GM12878 (cell line): ENCODE measurements at regions not wholly inside any gene's neighbourhood (a gene's known extent, or its start where the extent isn't known, plus 50 kb on each side); places are given as distances from the start of the nearest gene placed in this dataset.

Source experiments
- ATAC-seq: fragments of 200-7000 bp; cut with Tn5 transposase; 3 replicates; pipeline ENCODE4 v1.9.1; 2020; ENCODE audit warnings: mild to moderate bottlenecking, moderate library complexity
- BruUV-seq: library from RNA; stranded (reverse); fragments of 400-500 nt; replicated peaks from 2 replicates; lab custom pipeline; 2021; lab: Mats Ljungman, UMichigan
- CTCF ChIA-PET: fragments of 300-600 bp; sonication (Branson Sonifier 250); formaldehyde crosslinking; extraction: SDS; loops from one replicate; lab custom pipeline; 2021; ENCODE audit warnings: inconsistent platforms; lab: Yijun Ruan, JAX
- POLR2A ChIA-PET: fragments of 350-600 bp; formaldehyde crosslinking; extraction: SDS; loops from one replicate; lab custom pipeline; 2021; ENCODE audit warnings: inconsistent platforms; lab: Charles Lee
- RAD21 ChIA-PET: fragments of 300-600 bp; sonication (Branson Sonifier 250); formaldehyde crosslinking; loops from one replicate; lab custom pipeline; 2023; ENCODE audit warnings: antibody characterized with exemption; ENCODE audit not compliant: unreplicated experiment; lab: Charles Lee
- SMC1A ChIA-PET: fragments of 300-600 bp; sonication (Branson Sonifier 250); formaldehyde crosslinking; loops from one replicate; lab custom pipeline; 2023; ENCODE audit not compliant: unreplicated experiment, uncharacterized antibody; lab: Charles Lee
- DNase-seq: peaks from one replicate; pipeline ENCODE4 v3.0.0-alpha.2; 2011; ENCODE audit warnings: low read depth, low spot score
- FAIRE-seq: peaks from 3 replicates; lab custom pipeline; 2011; peaks lifted over from hg19 to GRCh38; lab: Jason Lieb, UNC
- H2AFZ ChIP-seq: 2 replicates; pipeline ENCODE4 v1.6.0; 2011; ENCODE audit warnings: low read depth, low read length, control low read depth; ENCODE audit not compliant: control insufficient read depth
- H3K27ac ChIP-seq: 2 replicates; pipeline ENCODE4 v1.5.1; 2011; ENCODE audit warnings: control low read depth; ENCODE audit not compliant: control insufficient read depth, insufficient read depth
- H3K27me3 ChIP-seq, 2 experiments: replicated peaks in 1 of 2; 2 replicates each; pipeline versions ENCODE4 v1.6.0 to v1.6.1; 2011; ENCODE audit warnings: low read length in 1 of 2; ENCODE audit not compliant: control insufficient read depth in 2 of 2, insufficient read depth in 2 of 2
- H3K36me3 ChIP-seq, 2 experiments: 2 replicates each; pipeline ENCODE4 v1.5.1; 2011; ENCODE audit warnings: low read length in 1 of 2; ENCODE audit not compliant: control insufficient read depth in 2 of 2, insufficient read depth in 2 of 2
- H3K4me1 ChIP-seq: 2 replicates; pipeline ENCODE4 v1.6.1; 2011; ENCODE audit warnings: mild to moderate bottlenecking, low read length, moderate library complexity, mixed read lengths; ENCODE audit not compliant: control insufficient read depth, insufficient read depth
- H3K4me2 ChIP-seq: 2 replicates; pipeline ENCODE4 v1.6.0; 2011; ENCODE audit warnings: control low read depth; ENCODE audit not compliant: control insufficient read depth, insufficient read depth
- H3K4me3 ChIP-seq: fragments of 200-600 bp; sonication (generic); 2 replicates; pipeline ENCODE4 v1.5.1; 2016
- H3K79me2 ChIP-seq: 2 replicates; pipeline ENCODE4 v1.6.0; 2011; ENCODE audit warnings: low read length; ENCODE audit not compliant: control insufficient read depth, insufficient read depth
- H3K9ac ChIP-seq: 2 replicates; pipeline ENCODE4 v1.8.0; 2011; ENCODE audit warnings: low read length, control low read depth, mixed read lengths; ENCODE audit not compliant: control insufficient read depth, insufficient read depth
- H3K9me3 ChIP-seq: replicated peaks from 3 replicates; pipeline ENCODE4 v1.5.1; 2011; ENCODE audit warnings: mild to moderate bottlenecking, low read length; ENCODE audit not compliant: control insufficient read depth, insufficient read depth
- H4K20me1 ChIP-seq: 2 replicates; pipeline ENCODE4 v1.6.0; 2011; ENCODE audit not compliant: control insufficient read depth, insufficient read depth
- FOXM1 ChIP-seq: IDR thresholded peaks from 2 replicates; pipeline ENCODE4 v1.6.1; 2012; ENCODE audit warnings: low read depth, mild to moderate bottlenecking, inconsistent platforms, low read length, moderate library complexity
- NFIC ChIP-seq: IDR thresholded peaks from 2 replicates; pipeline ENCODE4 v1.6.1; 2012; ENCODE audit warnings: low read depth, mild to moderate bottlenecking, inconsistent platforms, low read length, moderate library complexity
- PAX5 ChIP-seq: IDR thresholded peaks from 2 replicates; pipeline ENCODE4 v1.6.1; 2011; ENCODE audit warnings: low read depth, low read length, borderline replicate concordance
- TBL1XR1 ChIP-seq: IDR thresholded peaks from 2 replicates; pipeline ENCODE4 v1.6.1; 2012; ENCODE audit warnings: low read depth, low read length, improper control_type of control experiment
- TCF3 ChIP-seq: IDR thresholded peaks from 2 replicates; pipeline ENCODE4 v1.6.1; 2012; ENCODE audit warnings: low read depth, mild to moderate bottlenecking, low read length, borderline replicate concordance; ENCODE audit not compliant: insufficient read depth
- ZNF217 ChIP-seq: fragments of 450-650 bp; IDR thresholded peaks from 2 replicates; pipeline ENCODE4 v1.6.1; 2017; ENCODE audit warnings: antibody characterized with exemption, mild to moderate bottlenecking
- ZNF592 ChIP-seq: fragments of 450-650 bp; IDR thresholded peaks from 2 replicates; pipeline ENCODE4 v1.6.1; 2017; ENCODE audit warnings: mild to moderate bottlenecking, moderate library complexity
- WGBS: methylation state at CpG from one replicate; pipeline ENCODE4 v1.1.6; 2016; ENCODE audit warnings: low lambda C conversion rate; ENCODE audit not compliant: insufficient replicate concordance, insufficient coverage; ENCODE audit errors: missing lambda C conversion rate; 5-methylcytosine and 5-hydroxymethylcytosine counted together
- in situ Hi-C: fragments of 300-500 bp; cut with MboI; formaldehyde crosslinking; loops from 9 replicates; pipeline ENCODE4 v1.14.3; 2018; ENCODE audit warnings: mixed read lengths
- intact Hi-C: fragments of 100-400 bp; cut with micrococcal nuclease; formaldehyde crosslinking; loops from one replicate; pipeline ENCODE4 v1.14.2; 2022; ENCODE audit not compliant: unreplicated experiment

DNA sequence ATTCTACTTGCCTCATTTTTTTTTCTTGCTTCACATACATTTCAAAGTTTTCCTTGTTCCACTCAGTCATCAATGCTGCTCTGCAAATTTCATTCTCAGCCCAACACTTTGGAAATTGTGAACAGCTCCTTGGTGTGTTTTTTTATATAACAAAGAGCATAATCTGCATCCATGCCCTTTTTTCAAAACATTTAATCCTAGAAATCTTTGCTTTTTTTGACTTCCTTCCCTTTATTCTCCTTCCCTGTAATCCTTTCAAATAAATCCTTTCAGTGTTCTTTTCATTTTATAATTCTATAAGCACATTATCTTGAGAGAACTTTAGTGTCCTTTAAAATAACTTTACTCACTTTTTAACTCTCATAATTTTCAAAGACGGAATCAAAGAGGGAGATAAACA, 1150.8 kb downstream of the SI start:
- 0% methylated on average over 1 of the region's 1 CpG for WGBS
- Histone ChIP-seq H3K36me3 (no peaks in the 10 kb centered on the region), H3K27ac (no peak overlapping the region), H3K4me1 (no peaks in the 10 kb centered on the region), H2AFZ (no peak overlapping the region), H3K27me3 (no peaks in the 10 kb centered on the region), H3K9ac (no peak overlapping the region), H3K9me3 (no peaks in the 10 kb centered on the region), H4K20me1 (no peaks in the 10 kb centered on the region), H3K4me2 (no peak overlapping the region), H3K4me3 (no peak overlapping the region), H3K79me2 (no peaks in the 10 kb centered on the region)
- in situ Hi-C loops (no loop called here), intact Hi-C loops (no loop called here)
- FAIRE-seq (no peak), DNase-seq (no peak), ATAC-seq (no peak)
- CTCF ChIA-PET: interaction anchor here (0.6 kb wide), 1 partner anchor 27 kb away, joined by 3 read pairs; no protein-coding TSS in a partner anchor
- RAD21 ChIA-PET: no interaction called here
- SMC1A ChIA-PET: interaction anchor here (0.6 kb wide), 1 partner anchor 23 kb away, joined by 3 read pairs; no protein-coding TSS in a partner anchor
- TF ChIP-seq PAX5 (no peak), NFIC (no peak), ZNF217 (no peak), FOXM1 (no peak), ZNF592 (no peak), TCF3 (no peak), TBL1XR1 (no peak)
- POLR2A ChIA-PET: no interaction called here
- no TSS peak for BruUV-seq
